ENCODE measurements at regions not wholly inside any gene's neighbourhood (a gene's known extent, or its start where the extent isn't known, plus 50 kb on each side); places are given as distances from the start of the nearest gene placed in this dataset.

DNA sequence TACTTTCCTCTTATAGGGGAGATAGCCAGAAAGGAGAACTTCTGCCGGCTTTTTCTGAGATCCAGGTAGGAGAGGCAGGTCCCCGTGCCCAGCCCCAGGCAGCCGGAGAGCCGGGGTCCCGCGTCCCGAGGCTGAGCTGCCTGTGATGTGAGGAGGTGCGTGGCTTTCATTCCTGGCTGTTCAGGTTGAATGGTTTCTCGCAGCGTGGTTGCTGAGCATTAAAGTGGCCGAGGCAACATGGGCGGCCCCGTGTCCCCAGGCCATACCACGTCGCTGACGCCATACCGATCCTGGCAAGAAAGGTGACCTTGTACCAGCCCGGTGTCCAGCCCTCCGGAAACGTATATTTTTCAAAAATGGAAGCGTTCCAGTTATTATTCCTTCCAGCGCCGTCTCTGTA lies 116.7 kb upstream of the MYL2 start (continued):
- TF ChIP-seq, protein P1, sequence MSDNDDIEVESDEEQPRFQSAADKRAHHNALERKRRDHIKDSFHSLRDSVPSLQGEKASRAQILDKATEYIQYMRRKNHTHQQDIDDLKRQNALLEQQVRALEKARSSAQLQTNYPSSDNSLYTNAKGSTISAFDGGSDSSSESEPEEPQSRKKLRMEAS (IDR thresholded peaks at IDR 0.05) = no peak

GRCh38 chr12:111035578-111036301 lies 115.4 kb upstream of the MYL2 start:
- no peak for DNase-seq (ENCODE audit: low read depth in 1 of 2, low spot score in 1 of 2)
- ChIA-PET CTCF (interaction anchor here (0.6 to 0.7 kb wide), 3 partner anchors 31 to 363 kb away, joined by 3 read pairs; no protein-coding TSS in a partner anchor), POLR2A (no interaction called here)
- WGBS (ENCODE audit: missing lambda C conversion rate) = 17% methylated on average over 36 of the region's 36 CpGs
- H3K27ac ChIP-seq = no peak overlapping the region
- peak overlapping the region; percentile 100 for H3K4me2 ChIP-seq
- no peaks in the 10 kb centered on the region for H3K9me3 ChIP-seq
- H3K4me1 ChIP-seq = peaks cover 21% of the 10 kb centered on the region
- peak in 1 of 2 experiments; percentile 35; a peak in 3 of 6 replicates for ATAC-seq
- TF ChIP-seq, protein P2, sequence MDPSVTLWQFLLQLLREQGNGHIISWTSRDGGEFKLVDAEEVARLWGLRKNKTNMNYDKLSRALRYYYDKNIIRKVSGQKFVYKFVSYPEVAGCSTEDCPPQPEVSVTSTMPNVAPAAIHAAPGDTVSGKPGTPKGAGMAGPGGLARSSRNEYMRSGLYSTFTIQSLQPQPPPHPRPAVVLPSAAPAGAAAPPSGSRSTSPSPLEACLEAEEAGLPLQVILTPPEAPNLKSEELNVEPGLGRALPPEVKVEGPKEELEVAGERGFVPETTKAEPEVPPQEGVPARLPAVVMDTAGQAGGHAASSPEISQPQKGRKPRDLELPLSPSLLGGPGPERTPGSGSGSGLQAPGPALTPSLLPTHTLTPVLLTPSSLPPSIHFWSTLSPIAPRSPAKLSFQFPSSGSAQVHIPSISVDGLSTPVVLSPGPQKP (IDR thresholded peaks at IDR 0.05; ENCODE audit: low read depth, low read length) = no peak
- TF ChIP-seq NFE2L2 (conservative IDR thresholded peaks at IDR 0.05; ENCODE audit: low read length) = no peak
- TF ChIP-seq RFX5 (IDR thresholded peaks at IDR 0.05) = no peak
- no peak for TF ChIP-seq BHLHE40 (IDR thresholded peaks at IDR 0.05; ENCODE audit: low read depth, low read length)
- TF ChIP-seq ZC3H11A (IDR thresholded peaks at IDR 0.05) = no peak
- TF ChIP-seq, protein P1 (IDR thresholded peaks at IDR 0.05) = no peak
- no peak for TF ChIP-seq FOSL2 (IDR thresholded peaks at IDR 0.05)
- TF ChIP-seq FOSL2 (CRISPR knock-in tag; IDR thresholded peaks at IDR 0.05) = no peak
- TF ChIP-seq CBX8 (IDR thresholded peaks at IDR 0.05) = no peak
- no peak for TF ChIP-seq TFCP2L1 (CRISPR knock-in tag; IDR thresholded peaks at IDR 0.05)
- TF ChIP-seq, protein P3, sequence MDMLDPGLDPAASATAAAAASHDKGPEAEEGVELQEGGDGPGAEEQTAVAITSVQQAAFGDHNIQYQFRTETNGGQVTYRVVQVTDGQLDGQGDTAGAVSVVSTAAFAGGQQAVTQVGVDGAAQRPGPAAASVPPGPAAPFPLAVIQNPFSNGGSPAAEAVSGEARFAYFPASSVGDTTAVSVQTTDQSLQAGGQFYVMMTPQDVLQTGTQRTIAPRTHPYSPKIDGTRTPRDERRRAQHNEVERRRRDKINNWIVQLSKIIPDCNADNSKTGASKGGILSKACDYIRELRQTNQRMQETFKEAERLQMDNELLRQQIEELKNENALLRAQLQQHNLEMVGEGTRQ (IDR thresholded peaks at IDR 0.05) = no peak
- no peak for TF ChIP-seq ZSCAN20 (CRISPR knock-in tag; IDR thresholded peaks at IDR 0.05)
- TF ChIP-seq CTCF (IDR thresholded peaks at IDR 0.05) = no peak
- no peak for TF ChIP-seq SREBF2 (IDR thresholded peaks at IDR 0.05)
- TF ChIP-seq HEYL (CRISPR knock-in tag; IDR thresholded peaks at IDR 0.05) = no peak
- TF ChIP-seq, protein P4, sequence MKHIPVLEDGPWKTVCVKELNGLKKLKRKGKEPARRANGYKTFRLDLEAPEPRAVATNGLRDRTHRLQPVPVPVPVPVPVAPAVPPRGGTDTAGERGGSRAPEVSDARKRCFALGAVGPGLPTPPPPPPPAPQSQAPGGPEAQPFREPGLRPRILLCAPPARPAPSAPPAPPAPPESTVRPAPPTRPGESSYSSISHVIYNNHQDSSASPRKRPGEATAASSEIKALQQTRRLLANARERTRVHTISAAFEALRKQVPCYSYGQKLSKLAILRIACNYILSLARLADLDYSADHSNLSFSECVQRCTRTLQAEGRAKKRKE (CRISPR knock-in tag; IDR thresholded peaks at IDR 0.05; ENCODE audit: low read depth) = no peak
- TF ChIP-seq MAZ (IDR thresholded peaks at IDR 0.05; ENCODE audit: borderline replicate concordance, low read depth, low read length) = no peak
- no peak for TF ChIP-seq NPAS2 (CRISPR knock-in tag; IDR thresholded peaks at IDR 0.05; ENCODE audit: borderline replicate concordance)
- TF ChIP-seq KDM1A (IDR thresholded peaks at IDR 0.05; ENCODE audit: low read depth) = no peak
- no peak for TF ChIP-seq MAFK (IDR thresholded peaks at IDR 0.05; ENCODE audit: partially characterized antibody)
- FAIRE-seq = no peak
- peak overlapping the region; percentile 61 for H3K4me3 ChIP-seq

All from A549 (cell line).